ENCODE measurements at regions not wholly inside any gene's neighbourhood (a gene's known extent, or its start where the extent isn't known, plus 50 kb on each side); places are given as distances from the start of the nearest gene placed in this dataset.

DNA sequence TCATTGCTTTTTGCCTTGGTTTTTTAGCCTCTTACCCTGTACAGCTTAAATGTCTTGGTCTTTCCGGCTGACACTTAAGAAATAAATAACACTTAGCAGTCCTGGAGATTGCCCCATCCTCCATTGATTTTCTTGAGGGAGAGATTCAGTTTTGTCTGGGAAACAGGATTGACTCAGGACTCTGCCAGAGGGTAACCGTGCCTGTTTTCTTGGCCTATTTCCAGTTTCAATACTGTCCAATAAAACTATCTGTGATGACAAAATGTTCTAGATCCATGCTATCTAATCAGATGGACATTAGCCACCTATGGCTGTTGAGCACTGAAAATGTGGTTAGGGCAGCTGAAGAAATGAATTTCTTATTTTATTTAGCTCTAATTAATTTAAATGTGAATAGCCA, 216.1 kb downstream of the DUSP10 start:
- Histone ChIP-seq H3K27ac (ENCODE audit: low read length in 2 of 2) (no peak overlapping the region), H3K4me2 (replicated peaks; ENCODE audit: low read depth, low read length, poor library complexity, severe bottlenecking) (no peak overlapping the region), H3K9me3 (ENCODE audit: control extremely low read depth in 1 of 3, control insufficient read depth in 2 of 3, insufficient read depth in 1 of 3, low read length in 2 of 3) (no peaks in the 10 kb centered on the region), H3K27me3 (replicated peaks in 1 of 4; ENCODE audit: control extremely low read depth in 1 of 4, control insufficient read depth in 3 of 4, insufficient read depth in 4 of 4, low read length in 3 of 4) (no peaks in the 10 kb centered on the region), H3K9ac (ENCODE audit: low read length) (no peak overlapping the region), H3K4me3 (ENCODE audit: control extremely low read depth in 1 of 5, extremely low read depth in 1 of 5, insufficient read depth in 1 of 5, low read depth in 2 of 5, low read length in 4 of 5) (no peak overlapping the region), H4K20me1 (ENCODE audit: control insufficient read depth, insufficient read depth, low read length, poor library complexity, severe bottlenecking) (no peaks in the 10 kb centered on the region), H3K79me2 (ENCODE audit: control insufficient read depth, insufficient read depth, low read length) (no peaks in the 10 kb centered on the region), H3K36me3 (replicated peaks in 1 of 2; ENCODE audit: control extremely low read depth in 1 of 2, control insufficient read depth in 1 of 2, extremely low read depth in 1 of 2, insufficient read depth in 2 of 2, low read length in 1 of 2) (no peaks in the 10 kb centered on the region), H3K4me1 (ENCODE audit: control insufficient read depth in 2 of 2, insufficient read depth in 2 of 2, low read length in 2 of 2) (no peaks in the 10 kb centered on the region), H2AFZ (ENCODE audit: insufficient read depth, low read depth, low read length, poor library complexity, severe bottlenecking) (no peak overlapping the region)
- ATAC-seq (ENCODE audit: low read depth) (no peak), DNase-seq (no peak)
- H3K4me1 Mint-ChIP-seq, result no peaks in the 10 kb centered on the region
- ChIA-PET POLR2A (no interaction called here), CTCF (no interaction called here)
- no peak overlapping the region for H3K4me3 Mint-ChIP-seq
- no peaks in the 10 kb centered on the region for H3K9me3 Mint-ChIP-seq (ENCODE audit: insufficient read depth)
- no CpG with 5 or more reads among the region's 2 CpGs for WGBS (ENCODE audit: insufficient coverage)
- peaks cover 10% of the 10 kb centered on the region for H3K27me3 Mint-ChIP-seq
- no peak for TF ChIP-seq EZH2 (IDR thresholded peaks at IDR 0.05; ENCODE audit: borderline replicate concordance, insufficient read depth, low read depth, low read length, poor library complexity, severe bottlenecking)
- H3K27ac Mint-ChIP-seq, result no peak overlapping the region
- intact Hi-C loops (cut with micrococcal nuclease), result no loop called here

- no peaks in the 10 kb centered on the region for H3K4me1 ChIP-seq (ENCODE audit: control insufficient read depth in 2 of 2, insufficient read depth in 2 of 2, low read length in 2 of 2)
- intact Hi-C loops (cut with micrococcal nuclease), result no loop called here
- H3K27me3 ChIP-seq (replicated peaks in 1 of 4; ENCODE audit: control extremely low read depth in 1 of 4, control insufficient read depth in 3 of 4, insufficient read depth in 4 of 4, low read length in 3 of 4), result no peaks in the 10 kb centered on the region
- ChIA-PET CTCF (no interaction called here), POLR2A (no interaction called here)
- no peak overlapping the region for H3K4me2 ChIP-seq (replicated peaks; ENCODE audit: low read depth, low read length, poor library complexity, severe bottlenecking)
- no peaks in the 10 kb centered on the region for H4K20me1 ChIP-seq (ENCODE audit: control insufficient read depth, insufficient read depth, low read length, poor library complexity, severe bottlenecking)
- H3K4me3 ChIP-seq (ENCODE audit: control extremely low read depth in 1 of 5, extremely low read depth in 1 of 5, insufficient read depth in 1 of 5, low read depth in 2 of 5, low read length in 4 of 5), result no peak overlapping the region
- no peak overlapping the region for H2AFZ ChIP-seq (ENCODE audit: insufficient read depth, low read depth, low read length, poor library complexity, severe bottlenecking)
- no peaks in the 10 kb centered on the region for H3K79me2 ChIP-seq (ENCODE audit: control insufficient read depth, insufficient read depth, low read length)
- TF ChIP-seq EZH2 (IDR thresholded peaks at IDR 0.05; ENCODE audit: borderline replicate concordance, insufficient read depth, low read depth, low read length, poor library complexity, severe bottlenecking), result no peak
- TF ChIP-seq CTCF (IDR thresholded peaks at IDR 0.05), result no peak
- Mint-ChIP-seq H3K4me1 (no peaks in the 10 kb centered on the region), H3K9me3 (ENCODE audit: insufficient read depth) (no peaks in the 10 kb centered on the region), H3K27ac (no peak overlapping the region), H3K27me3 (peaks cover 19% of the 10 kb centered on the region), H3K4me3 (no peak overlapping the region)
- no peaks in the 10 kb centered on the region for H3K36me3 ChIP-seq (replicated peaks in 1 of 2; ENCODE audit: control extremely low read depth in 1 of 2, control insufficient read depth in 1 of 2, extremely low read depth in 1 of 2, insufficient read depth in 2 of 2, low read length in 1 of 2)
- 80% methylated on average over 2 of the region's 3 CpGs for WGBS (ENCODE audit: insufficient coverage)
- DNase-seq (no peak), ATAC-seq (ENCODE audit: low read depth) (no peak)
- H3K27ac ChIP-seq (ENCODE audit: low read length in 2 of 2), result no peak overlapping the region
- H3K9ac ChIP-seq (ENCODE audit: low read length), result no peak overlapping the region
- no peaks in the 10 kb centered on the region for H3K9me3 ChIP-seq (ENCODE audit: control extremely low read depth in 1 of 3, control insufficient read depth in 2 of 3, insufficient read depth in 1 of 3, low read length in 2 of 3)
Measured at GRCh38 chr1:221527302-221527701, 214.6 kb downstream of the DUSP10 start.

Measured in B cell (primary cell).